Muscle of back (tissue), 3 donors: ENCODE measurements at regions not wholly inside any gene's neighbourhood (a gene's known extent, or its start where the extent isn't known, plus 50 kb on each side); places are given as distances from the start of the nearest gene placed in this dataset.
"Not testable (repeated sequence)": the region's sequence is repeated elsewhere in the genome, so short reads cannot be mapped to it uniquely, and the experiment has no call there.

ENCODE experiments used
- DNase-seq, 3 donors: peaks; one replicate each; pipeline versions ENCODE4 v3.0.0 to v3.0.0-alpha.2; 2013

DNA sequence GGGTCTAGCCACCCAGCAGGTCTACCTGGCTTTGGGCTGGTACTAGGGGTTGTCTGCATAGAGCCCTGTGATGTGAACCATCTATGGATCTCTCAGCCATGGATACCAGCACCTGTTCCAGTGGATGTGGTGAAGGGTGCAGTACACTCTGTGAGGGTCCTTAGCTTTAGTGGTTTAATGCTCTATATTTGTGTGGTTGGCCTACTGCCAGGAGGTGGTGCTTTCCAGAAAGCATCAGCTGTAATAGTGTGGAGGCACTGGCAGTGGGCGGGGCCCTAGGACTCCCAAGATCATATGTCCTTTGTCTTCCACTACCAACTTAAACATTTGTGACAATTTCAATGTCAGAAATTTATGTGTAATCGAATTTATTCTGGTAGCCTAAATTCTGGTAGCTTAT is 1065.1 kb downstream of the RPIA start:
- not testable (repeated sequence) for DNase-seq

DNA sequence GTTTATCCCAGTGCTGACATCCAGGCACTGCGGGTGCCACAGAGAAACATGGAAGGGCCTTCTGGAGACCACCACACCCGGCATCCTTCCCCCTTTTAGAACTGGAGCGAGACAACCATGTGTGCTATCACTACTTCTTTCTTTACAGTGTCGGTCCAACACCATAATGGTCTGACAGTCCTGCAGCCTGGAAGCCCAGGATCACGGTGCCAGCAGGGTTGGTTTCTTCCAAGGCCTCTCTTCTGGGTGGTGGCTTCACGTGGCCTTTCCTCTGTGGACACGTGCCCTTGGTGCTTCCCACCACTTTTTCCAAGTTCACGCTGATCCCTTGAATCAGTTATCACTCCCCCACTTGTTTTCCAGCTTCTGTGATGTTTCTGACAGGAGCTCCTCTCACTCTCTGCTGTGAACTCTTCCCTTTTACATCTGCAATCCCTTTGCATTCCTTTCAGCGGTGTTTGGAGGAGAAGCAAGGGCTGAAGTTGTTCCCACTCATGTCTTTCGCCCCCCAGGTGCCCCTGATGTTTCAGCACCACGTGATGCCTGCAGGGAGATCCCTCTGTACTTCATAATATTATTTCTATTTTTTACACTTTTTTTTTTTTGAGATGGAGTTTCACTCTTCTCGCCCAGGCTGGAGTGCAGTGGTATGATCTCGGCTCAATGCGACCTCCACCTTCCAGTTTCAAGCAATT is 1067.0 kb downstream of the RPIA start:
- not testable (repeated sequence) for DNase-seq

DNA sequence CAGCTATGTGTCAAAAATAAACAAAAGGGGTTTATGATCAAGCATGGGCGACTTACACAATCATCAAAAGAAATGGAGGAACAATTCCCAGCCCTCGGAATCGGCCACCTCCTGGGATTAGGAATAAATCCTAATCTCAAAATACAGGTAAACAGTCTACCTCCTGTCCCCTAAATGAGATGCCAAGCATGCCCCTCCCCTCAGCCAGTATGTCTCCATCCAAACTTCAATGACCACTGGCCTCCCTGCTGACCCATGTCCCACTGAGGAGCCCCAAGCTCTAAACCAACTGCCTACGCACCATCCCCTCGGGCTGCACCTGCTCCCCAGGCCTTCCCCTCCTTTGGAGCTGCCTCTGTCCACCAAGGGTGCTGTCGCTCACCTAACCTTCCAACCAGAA is 1069.3 kb downstream of the RPIA start:
- DNase-seq, result not testable (repeated sequence)

DNA sequence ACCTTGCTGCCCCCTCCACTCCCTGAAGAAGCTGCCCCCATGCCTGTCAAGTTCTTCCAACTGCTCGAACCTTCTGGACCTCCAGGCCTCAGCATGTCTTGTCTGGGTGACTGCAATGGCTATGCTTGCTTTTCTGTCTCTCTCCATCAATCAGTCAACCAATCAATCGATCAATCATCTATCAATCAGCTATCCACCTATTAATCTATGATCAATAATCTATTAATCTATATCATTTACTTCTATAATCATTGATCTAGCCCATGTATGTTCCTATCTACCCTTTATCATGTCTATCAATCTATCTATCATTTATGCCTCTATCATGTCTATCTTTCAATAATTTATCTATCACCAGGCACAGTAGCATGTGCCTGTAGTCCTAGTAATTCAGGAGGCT is 1069.7 kb downstream of the RPIA start:
- not testable (repeated sequence) for DNase-seq

DNA sequence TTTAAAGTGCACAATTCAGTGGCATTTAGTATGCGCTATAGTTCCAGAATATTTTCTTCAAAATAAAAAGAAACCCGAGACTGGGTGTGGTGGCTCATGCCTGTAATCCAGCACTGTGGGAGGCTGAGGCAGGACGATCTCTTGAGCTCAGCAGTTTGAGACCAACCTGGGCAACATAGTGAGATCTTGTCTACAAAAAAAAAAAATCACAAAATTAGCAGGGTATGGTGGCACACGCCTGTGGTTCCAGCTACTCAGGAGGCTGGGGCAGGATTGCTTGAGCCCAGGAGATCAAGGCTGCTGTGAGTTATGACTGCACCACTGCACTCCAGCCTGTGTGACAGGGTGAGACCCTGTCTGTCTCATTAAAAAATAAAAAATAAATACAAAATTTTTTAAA is 1070.4 kb downstream of the RPIA start:
- not testable (repeated sequence) for DNase-seq

DNA sequence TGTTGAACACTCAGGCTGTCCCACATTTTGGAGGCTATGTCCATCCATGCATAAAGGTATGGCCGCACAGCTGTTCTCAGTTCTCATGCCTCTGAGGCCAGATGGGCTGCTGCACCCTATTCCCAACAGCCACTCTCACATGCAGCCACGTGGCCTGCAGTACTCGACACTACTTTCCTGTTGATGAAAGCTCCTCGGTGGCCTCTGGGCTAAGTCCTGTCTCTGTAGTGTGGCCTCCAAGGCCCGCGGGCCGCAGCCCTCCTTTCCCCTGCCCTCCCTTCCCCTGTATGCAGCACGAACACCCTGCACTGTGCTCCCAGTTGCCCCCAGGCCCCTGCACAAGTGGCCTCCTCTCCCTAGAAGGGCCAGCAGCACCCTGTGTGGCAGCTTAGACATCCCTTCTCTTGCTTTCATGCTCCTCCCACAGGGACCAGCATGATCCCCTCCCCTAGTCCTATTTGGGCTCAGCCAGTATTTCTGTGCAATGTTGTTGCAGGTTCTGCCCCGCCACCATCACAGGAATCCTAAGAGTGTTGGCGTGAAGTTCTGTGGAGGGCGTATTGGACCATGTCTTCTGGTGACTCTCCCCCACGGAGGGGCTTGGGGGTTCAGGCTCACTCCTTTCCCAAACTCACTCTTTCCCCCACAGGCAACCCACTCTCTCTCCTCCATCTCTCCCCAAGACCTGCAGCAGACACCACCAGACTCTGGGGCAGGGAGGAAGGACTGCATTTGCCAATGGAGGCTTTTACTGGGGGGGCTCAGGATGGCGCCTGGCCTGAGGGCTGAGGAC is 1071.2 kb downstream of the RPIA start:
- DNase-seq, result not testable (repeated sequence)

DNA sequence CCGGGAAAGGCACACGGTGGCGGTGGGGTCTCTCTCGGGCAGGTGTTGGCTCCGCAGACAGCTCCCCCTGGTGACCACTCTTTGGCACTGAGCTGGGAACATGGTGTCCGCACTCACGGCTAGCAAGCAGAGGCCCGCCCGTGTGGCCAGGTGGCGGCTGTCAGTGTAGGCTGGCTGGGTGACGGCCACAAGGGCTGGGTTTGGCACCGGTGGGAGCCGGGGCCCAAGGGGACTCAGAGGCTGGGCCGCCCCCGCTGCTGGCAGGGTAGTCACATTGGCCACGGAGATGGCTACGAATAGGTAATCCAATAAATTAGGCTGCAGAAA is 1071.7 kb downstream of the RPIA start:
- DNase-seq, result no peak

DNA sequence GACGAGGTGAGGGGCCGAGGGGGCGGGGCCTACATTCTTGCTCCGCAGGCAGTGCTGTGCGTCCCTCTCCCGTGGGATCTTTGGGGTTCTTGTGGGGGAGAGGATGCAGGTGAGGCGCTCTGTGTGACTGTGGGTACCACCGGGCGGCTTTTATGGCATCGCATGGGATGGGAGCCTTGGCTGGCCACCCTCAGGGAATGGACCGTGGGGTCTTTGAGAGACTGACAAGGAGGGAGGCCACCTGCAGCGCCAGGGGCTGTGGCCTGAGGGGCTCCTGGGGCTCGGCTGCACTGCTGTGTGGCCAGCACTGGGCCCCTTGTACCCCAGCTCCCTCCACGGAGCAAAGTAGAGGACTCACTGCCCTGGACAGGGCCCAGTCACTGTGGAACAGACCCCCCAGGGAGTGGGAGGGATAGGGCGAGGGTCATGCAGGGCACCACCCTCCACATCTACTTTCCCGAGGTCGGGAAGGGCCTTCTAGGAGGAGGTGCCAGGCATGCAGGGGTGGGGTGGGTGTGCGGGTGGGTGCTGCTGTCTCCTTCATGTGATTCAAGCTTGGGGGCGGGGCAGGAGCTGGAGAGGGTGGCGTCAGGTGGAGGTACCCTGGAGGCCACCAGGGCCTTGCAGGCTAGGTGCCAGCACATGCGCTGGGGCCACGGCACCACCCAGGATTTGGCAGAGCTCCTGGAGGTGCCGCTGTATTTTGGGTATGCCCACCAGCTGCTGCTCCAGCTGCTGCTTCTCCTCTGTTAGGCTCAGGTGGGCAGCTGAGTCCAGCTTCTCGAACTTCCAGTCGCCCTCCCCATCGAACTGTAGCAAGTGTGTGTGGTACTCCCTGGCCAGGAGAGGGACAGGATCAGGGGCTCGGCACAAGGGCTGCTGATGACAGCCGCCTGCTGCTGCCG is 1072.4 kb downstream of the RPIA start:
- no peak for DNase-seq

DNA sequence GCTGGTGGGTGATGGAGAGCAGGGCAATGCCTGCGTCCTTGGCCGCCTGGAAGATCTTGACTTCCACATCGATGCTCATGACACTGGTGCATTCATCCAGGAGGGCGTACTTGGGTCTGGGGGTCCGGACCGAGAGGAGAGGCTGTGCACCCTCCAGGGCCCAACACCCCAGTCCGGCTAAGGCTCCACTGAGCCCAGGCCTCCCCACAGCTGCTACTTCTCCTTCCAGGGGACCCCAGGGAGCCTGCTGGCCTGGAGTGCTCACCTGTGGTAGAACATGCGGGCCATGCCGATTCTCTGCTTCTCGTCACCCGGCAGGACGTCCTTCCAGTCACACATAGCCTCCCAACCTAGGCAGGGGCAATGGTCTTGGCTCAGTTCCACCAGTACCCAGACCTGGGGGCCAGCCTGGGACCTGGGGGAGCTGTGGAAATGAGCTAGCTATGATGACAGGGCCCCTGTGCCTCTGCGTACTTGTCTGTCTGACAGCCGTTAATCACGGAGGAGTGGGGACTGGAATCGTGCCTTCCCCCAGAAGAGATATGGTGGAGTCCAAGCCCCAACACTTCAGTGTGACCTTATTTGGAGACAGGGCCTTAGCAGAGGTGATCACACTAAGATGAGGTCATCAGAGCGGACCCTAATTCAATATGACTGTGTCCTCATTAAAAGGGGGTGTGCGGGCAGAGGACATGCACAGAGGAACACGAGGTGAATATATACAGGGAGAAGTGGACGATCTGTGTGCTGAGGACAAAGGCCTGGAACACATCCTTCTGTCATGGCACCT is 1073.3 kb downstream of the RPIA start:
- DNase-seq, result not testable (repeated sequence)

DNA sequence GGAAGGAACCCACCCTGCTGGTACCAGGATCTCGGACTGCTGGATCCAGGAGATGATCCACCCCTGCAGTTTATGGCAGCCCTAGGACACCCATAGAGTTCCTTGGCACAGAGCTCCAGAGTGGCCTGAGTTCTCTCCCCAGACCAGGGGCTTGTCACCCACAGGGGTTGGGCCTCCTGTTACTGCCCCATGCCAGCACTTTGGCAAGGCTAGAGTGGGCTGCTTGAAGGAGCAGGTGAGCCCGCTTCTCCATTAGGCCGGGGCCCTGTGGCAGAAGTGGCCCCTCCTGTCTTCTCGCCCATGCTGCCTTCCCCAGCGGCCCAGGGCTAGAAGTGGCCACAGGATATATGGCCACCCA is 1073.9 kb downstream of the RPIA start:
- not testable (repeated sequence) for DNase-seq

DNA sequence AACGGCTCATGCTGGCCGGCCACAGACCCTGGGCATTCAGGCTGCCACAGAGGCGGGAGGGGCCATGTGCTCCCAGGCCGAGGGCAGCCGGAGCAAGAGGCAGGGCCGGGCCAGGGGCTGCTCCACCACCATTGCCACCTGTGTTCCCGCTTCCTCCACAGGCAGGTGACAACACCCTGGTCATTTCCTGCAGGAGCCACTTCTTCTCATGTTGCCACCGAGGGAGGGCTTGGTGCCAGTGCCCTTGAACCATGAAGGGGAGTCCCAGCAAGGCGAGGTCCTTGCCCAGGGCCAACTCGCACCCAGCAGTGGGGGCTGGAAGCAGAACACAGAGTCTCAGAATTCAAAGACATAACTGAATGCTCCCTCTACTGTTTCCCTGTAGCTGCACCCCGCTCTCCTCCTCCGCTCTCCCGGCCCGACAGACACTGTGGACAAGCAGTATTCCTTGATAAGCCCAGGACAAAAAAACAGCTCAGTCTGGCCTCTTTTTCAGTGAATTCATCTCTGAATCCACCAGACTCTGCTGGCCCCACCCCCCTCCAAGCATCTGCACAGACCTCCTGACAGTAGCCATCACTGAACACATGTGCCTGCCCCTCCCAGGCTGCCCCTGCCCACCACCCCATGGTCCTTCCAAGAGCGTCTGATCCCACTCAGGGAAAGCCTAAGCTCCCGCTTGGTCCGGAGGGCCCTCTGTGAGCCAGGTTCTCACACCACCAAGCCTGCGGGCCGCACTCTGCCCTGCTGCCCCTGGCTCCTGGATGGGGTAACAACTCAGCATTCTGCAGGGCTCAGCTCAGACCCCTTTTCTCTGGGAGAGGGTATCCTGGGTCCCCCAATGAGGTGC is 1074.9 kb downstream of the RPIA start:
- not testable (repeated sequence) for DNase-seq

DNA sequence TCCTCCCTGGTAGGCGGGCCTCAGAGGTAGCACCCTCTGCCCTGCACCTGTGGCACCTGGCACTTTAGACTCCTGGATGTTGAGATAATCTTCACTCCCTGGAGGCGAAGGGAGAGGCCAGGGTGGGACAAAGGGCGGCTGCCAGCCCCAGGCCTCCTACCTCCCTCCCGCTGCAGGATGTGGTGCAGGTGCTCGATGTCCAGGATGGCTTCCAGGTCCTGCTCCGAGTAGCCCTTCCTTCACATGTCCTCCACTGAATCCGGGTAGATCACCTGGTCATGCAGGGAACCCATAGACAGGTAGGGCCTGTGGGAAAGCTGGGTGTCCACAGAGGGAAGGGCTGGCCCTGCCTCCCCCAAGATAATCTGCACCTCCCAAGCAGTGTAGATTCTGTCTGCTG is 1075.6 kb downstream of the RPIA start:
- DNase-seq, result not testable (repeated sequence)

DNA sequence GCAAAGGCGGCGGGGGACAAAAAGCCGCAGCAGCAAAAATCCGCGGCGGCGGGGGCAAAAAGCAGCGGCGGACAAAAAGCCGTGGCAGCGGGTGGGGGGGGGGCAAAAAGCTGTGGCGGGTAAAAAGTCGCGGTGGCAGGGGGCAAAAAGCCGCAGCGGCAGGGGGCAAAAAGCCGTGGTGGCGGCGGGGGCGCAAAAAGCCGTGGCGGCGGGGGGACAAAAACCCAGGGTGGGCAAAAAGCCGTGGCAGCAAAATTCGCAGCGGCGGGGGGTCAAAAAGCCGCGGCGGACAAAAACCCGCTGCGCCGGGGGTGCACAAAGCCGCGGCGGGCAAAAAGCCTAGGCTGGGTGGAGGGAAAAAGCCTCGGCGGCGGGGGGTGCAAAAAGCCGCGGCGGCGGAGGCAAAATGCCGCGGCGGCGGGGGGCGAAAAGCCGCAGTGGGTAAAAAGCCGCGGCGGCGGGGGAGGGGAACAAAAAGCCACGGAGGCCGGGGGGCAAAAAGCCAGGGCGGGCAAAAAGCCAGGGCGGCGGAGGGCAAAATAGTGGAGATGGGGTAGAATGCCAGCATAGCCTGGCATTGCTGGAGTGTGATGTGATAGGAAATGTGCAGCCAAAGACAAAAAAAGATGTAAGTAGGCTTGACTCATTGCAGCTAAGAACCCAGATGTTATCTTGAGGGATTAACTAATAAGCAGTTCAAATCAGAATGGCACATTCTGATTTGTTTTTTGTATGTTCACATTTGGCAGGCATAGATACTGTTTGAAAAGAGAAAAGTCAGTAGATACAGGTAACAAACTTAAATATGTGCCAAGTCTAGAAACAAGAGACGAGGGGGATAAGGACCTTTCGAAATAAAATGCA is 1076.3 kb downstream of the RPIA start:
- DNase-seq, result no peak

DNA sequence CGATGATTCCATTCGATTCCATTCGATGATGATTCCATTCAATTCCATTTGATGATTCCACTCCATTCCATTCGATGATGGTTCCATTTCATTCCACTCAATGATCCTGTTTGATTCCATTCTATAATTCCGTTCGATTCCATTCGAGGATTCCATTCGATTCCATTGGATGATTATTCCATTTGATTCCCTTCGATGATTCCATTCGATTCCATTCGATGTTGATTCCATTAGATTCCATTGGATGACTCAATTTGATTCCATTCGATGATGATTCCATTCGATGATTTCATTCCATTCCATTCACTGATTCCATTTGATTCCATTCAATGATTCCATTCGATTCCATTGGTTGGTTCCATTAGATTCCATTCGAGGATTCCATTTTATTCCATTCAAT is 1084.4 kb downstream of the RPIA start:
- DNase-seq, result no peak

DNA sequence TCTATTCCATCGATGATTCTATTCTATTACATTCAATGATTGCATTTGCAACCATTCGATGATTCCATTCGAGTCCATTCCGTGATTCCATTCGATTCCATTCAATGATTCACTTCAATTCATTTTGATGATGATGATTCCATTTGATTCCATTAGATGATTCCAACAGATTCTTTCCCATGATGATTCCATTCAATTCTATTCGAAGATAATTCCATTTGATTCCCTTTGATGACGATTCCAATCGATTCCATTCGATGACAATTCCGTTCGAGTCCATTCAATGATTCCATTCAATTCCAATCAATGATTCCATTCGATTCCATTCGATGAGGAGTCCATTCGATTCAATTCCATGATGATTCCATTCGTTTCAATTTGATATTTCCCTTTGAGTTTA is 1088.8 kb downstream of the RPIA start:
- DNase-seq, result no peak

DNA sequence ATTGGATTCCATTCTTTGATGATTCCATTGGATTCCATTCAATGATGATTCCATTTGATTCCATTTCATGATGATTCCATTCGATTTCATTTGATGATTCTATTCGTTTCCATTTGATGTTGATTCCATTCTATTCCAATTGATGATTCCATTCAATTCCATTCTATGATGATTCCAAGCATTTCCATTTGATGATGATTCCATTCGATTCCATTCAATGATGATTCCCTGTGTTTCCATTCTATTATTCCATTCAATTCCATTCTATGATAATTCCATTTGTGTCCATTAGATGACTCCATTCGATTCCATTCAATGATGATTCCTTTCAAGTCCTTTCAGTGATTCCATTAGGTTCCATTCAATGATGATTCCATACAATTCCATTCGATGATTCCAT is 1090.5 kb downstream of the RPIA start:
- DNase-seq, result no peak

DNA sequence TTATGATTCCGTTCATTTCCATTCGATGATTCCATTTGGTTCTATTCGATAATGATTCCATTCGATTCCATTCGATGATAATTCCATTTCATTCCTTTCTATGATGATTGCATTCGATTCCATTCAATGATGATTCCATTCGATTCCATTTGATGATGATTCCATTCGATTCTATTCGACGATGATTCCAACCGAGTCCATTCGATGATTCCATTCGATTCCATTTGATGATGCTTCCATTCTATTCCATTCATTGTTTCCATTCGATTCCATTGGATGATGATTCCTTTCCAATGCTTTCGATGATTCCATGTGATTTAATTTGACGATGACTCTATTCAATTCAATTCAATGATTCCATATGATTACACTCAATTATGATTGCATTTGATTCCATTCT is 1093.5 kb downstream of the RPIA start:
- no peak for DNase-seq

DNA sequence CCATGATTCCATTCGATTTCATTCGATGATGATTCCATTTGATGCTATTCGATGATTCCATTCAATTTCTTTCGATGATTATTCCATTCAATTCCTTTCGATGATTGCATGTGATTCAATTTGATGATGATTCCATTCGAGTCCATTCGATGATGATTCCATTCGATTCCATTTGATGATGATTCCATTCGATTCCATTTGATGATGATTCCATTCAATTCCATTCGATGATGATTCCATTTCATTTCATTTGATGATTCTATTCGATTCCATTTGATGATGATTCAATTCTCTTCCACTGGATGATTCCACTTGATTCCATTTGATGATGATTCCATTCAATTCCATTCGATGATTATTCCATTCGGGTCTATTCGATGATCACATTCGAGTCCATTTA is 1094.1 kb downstream of the RPIA start:
- DNase-seq, result not testable (repeated sequence)

DNA sequence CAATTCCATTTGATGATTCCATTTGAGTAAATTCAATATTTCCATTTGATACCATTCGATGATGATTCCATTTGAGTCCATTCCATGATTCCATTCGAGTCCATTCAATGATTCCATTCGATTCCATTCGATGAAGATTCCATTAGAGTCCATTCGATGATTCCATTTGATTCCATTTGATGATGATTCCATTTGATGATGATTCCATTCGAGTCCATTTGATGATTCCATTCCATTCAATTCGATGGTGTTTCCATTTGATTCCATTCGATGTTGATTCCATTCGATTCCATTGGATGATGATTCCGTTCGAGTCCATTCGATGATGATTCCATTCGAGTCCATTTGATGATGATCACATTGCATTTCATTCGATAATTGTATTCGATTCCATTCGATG is 1095.2 kb downstream of the RPIA start:
- DNase-seq, result not testable (repeated sequence)

DNA sequence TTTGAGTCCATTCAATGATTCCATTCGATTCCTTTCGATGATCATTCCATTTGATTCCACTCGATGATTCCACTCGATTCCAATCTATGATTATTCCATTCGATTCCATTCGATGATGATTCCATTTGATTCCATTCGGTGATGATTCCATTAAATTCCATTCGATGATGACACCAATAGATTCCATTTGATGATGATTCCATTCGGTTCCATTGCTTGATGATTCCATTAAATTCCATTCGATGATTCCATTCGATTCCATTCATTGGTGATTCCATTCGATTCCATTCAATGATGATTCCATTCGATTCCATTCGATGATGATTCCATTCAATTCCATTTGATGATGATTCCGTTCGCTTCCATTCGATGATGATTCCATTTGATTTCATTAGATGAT is 1104.1 kb downstream of the RPIA start:
- DNase-seq, result not testable (repeated sequence)
